ENCODE measurements at regions not wholly inside any gene's neighbourhood (a gene's known extent, or its start where the extent isn't known, plus 50 kb on each side); places are given as distances from the start of the nearest gene placed in this dataset.

- Histone ChIP-seq H3K27me3 (replicated peaks) (no peaks in the 10 kb centered on the region), H3K9me3 (replicated peaks) (no peaks in the 10 kb centered on the region; the same call in 1 of the 2 replicates), H3K4me1 (replicated peaks) (peaks cover 7% of the 10 kb centered on the region; the same call in 1 of the 2 replicates), H3K36me3 (no peaks in the 10 kb centered on the region), H3K27ac (no peak overlapping the region), H3K4me3 (no peak overlapping the region)
- DNase-seq (ENCODE audit: low read depth in 1 of 2, low spot score in 2 of 2): no peak
Measured at GRCh38 chr2:138113871-138114525, 149.7 kb downstream of the HNMT start.

DNA sequence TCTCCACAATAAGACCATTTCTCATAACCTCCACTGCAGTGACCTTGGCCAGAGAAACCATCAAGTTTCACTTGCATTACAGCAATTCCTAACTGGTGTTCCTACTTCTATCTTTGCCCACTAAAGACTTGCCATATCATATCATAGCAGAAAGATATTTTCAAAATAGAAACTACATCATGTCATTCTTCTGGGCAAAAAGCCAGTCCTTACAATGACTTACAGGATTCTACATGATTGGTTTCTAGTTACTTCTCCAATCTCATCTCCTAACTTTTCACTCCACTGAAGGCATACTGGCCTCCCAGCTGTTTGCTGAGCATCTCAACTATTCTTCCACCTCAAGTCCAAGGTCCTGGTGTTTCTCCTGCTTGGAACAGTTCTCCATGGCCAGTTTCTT, 151.4 kb downstream of the HNMT start:
- no peaks in the 10 kb centered on the region; the same call in 1 of the 2 replicates for H3K9me3 ChIP-seq (replicated peaks)
- no peaks in the 10 kb centered on the region for H3K27me3 ChIP-seq (replicated peaks)
- H3K4me3 ChIP-seq: no peak overlapping the region
- H3K4me1 ChIP-seq (replicated peaks): peaks cover 7% of the 10 kb centered on the region; the same call in 1 of the 2 replicates
- H3K27ac ChIP-seq: no peak overlapping the region
- H3K36me3 ChIP-seq: no peaks in the 10 kb centered on the region
- DNase-seq (ENCODE audit: low read depth in 1 of 2, low spot score in 2 of 2): no peak

DNA sequence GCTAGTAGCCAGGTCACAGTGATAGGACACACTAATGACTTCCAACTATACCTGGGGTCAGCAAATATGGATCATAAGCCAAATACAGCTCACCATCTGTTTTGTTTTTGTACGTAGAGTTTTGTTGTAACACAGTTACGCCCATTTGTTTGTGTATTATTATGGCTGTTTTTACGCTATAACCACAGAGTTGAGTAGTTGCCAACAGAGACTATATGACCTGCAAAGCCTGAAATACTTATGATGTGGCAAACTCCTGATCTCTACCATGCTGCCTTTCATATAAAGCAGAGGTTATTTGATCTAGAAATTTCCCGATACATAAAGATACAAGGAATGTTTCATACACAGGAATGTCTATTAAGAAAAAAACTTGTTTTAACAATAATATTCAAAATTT, 152.2 kb downstream of the HNMT start:
- H3K27ac ChIP-seq: no peak overlapping the region
- no peak overlapping the region for H3K4me3 ChIP-seq
- no peaks in the 10 kb centered on the region for H3K36me3 ChIP-seq
- no peak for DNase-seq (ENCODE audit: low read depth in 1 of 2, low spot score in 2 of 2)
- H3K9me3 ChIP-seq (replicated peaks): no peaks in the 10 kb centered on the region; the same call in 1 of the 2 replicates
- peaks cover 7% of the 10 kb centered on the region; the same call in 1 of the 2 replicates for H3K4me1 ChIP-seq (replicated peaks)
- H3K27me3 ChIP-seq (replicated peaks): no peaks in the 10 kb centered on the region

- Histone ChIP-seq H3K27ac (no peak overlapping the region), H3K9me3 (replicated peaks) (no peaks in the 10 kb centered on the region)
Measured at GRCh38 chr2:138121666-138122661, 157.7 kb downstream of the HNMT start.

DNA sequence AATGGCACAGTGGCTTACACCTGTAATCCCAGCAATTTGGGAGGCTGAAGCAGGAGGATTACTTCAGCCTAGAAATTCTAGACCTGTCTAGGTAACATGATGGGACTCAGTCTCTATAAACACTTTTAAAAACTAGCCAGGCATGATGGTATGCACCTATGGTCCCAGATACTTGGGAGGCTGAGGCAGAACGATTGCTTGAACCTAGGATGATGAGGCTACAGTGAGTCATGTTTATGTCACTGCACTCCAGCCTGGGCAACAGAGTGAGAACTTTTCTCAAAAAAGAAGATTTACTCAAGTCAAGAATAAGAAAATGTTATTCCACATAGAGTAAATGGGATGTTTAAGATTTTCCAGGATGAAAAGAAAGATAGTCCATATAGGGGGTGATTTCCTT, 158.6 kb downstream of the HNMT start:
- no peak overlapping the region for H3K4me3 ChIP-seq
- H3K27me3 ChIP-seq (replicated peaks): no peaks in the 10 kb centered on the region
- no peaks in the 10 kb centered on the region for H3K36me3 ChIP-seq
- H3K4me1 ChIP-seq (replicated peaks): peaks cover 36% of the 10 kb centered on the region
- H3K9me3 ChIP-seq (replicated peaks): no peaks in the 10 kb centered on the region
- no peak for DNase-seq (ENCODE audit: low read depth in 1 of 2, low spot score in 2 of 2)
- no peak overlapping the region for H3K27ac ChIP-seq

More at GRCh38 chr2:138121666-138122661, 157.7 kb downstream of the HNMT start:
- H3K4me1 ChIP-seq (replicated peaks): peaks cover 36% of the 10 kb centered on the region
- no peak for DNase-seq (ENCODE audit: low read depth in 1 of 2, low spot score in 2 of 2)
- no peaks in the 10 kb centered on the region for H3K27me3 ChIP-seq (replicated peaks)
- no peaks in the 10 kb centered on the region for H3K36me3 ChIP-seq
- H3K4me3 ChIP-seq: no peak overlapping the region

DNA sequence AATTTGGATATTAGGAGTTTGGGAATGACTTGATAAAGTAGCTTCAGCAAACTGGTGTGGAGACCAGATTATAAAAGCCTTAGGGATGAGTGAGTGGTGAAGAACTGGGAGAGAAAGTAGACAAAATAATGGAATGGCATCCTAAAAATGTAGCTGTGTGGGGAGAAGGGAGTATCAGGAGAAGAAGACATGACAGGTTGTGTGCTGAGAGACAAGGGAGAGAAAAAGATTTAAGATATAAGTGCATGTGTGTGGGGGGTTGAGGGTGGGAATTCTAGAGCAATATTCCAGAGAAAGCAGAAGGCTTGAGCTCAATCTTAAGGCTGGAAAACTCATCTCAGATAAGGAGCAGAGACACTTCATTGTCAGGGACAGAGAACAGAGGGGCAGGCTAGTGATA, 159.5 kb downstream of the HNMT start:
- H3K27me3 ChIP-seq (replicated peaks): no peaks in the 10 kb centered on the region
- no peak for DNase-seq (ENCODE audit: low read depth in 1 of 2, low spot score in 2 of 2)
- H3K9me3 ChIP-seq (replicated peaks): no peaks in the 10 kb centered on the region
- peaks cover 39% of the 10 kb centered on the region for H3K4me1 ChIP-seq (replicated peaks)
- peak overlapping the region; percentile 29 for H3K27ac ChIP-seq
- H3K4me3 ChIP-seq: no peak overlapping the region
- H3K36me3 ChIP-seq: no peaks in the 10 kb centered on the region

DNA sequence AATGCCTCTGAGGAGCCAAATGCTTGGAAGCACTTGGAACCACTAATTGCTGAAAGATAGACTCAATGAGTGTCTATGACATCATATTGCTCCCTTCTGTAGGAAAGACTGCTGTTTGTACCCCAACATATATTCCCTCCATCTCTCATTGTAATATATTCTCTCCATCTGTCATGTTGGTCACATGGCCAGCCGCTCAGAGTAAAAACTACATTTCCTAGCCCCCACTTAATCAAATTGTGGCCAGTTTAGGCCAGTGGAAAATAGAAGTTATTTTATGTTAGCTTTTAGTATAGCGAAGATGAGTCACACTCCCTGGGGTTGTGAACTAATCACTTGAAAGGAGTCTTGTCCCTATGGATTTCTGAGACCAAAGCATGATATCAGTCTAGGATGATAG, 160.2 kb downstream of the HNMT start:
- Histone ChIP-seq H3K9me3 (replicated peaks) (no peaks in the 10 kb centered on the region), H3K27me3 (replicated peaks) (no peaks in the 10 kb centered on the region), H3K27ac (peak overlapping the region; percentile 63), H3K4me3 (no peak overlapping the region), H3K36me3 (no peaks in the 10 kb centered on the region), H3K4me1 (replicated peaks) (peaks cover 46% of the 10 kb centered on the region)
- DNase-seq (ENCODE audit: low read depth in 1 of 2, low spot score in 2 of 2): no peak

DNA sequence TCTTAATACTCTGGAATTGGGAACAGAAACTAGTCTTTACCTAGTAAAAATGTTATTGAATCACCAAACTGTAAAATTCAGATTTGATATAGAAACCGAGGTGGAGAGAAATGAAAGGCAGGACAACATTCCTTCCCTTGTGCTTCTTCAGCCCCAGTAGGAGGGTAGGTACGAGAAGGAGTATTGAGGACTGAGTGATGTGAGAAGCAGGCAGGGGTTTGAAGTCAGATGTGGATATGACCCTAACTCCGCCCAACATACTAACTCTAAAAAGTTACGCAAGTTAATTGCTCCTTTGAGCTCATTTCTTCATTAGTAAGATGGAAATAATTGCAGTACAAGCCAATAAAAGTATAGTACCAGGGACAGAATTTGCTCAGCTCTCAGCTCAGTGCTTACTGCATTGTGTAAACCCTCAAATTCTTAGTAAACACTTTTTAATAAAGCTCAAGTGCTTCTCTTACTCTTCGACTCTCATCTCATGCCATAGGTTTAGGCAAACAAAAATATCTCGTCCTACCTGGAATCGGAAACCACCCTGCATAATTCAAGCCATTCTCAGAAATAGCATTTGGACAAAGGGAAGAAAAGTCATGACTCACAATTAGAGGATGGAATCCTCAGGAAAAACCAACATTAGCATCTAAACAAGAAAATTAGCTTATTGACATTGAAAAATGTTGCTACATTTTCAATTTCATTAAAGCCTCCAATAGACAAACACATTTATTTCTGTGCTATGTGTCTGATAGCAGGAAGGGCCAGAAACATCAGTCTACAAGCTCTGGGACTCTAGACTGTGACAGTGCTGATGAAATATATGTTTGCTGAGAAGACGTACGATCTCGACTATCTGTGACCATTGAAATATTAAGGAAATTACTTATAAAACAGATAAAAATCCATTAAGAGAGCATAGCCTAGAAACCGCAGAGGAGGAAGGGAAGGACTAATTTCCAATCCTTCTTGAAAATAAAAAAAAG, 161.3 kb downstream of the HNMT start:
- H3K9me3 ChIP-seq (replicated peaks): no peaks in the 10 kb centered on the region
- H3K4me1 ChIP-seq (replicated peaks): peaks cover 55% of the 10 kb centered on the region
- H3K36me3 ChIP-seq: no peaks in the 10 kb centered on the region
- peak overlapping the region; percentile 34 for H3K27ac ChIP-seq
- H3K4me3 ChIP-seq: no peak overlapping the region
- DNase-seq (ENCODE audit: low read depth in 1 of 2, low spot score in 2 of 2): no peak
- no peaks in the 10 kb centered on the region for H3K27me3 ChIP-seq (replicated peaks)

GRCh38 chr2:138132108-138132507, 167.8 kb downstream of the HNMT start:
- DNase-seq (ENCODE audit: low read depth in 1 of 2, low spot score in 2 of 2): no peak
- peaks cover 33% of the 10 kb centered on the region for H3K4me1 ChIP-seq (replicated peaks)
- no peaks in the 10 kb centered on the region for H3K9me3 ChIP-seq (replicated peaks)
- H3K36me3 ChIP-seq: no peaks in the 10 kb centered on the region
- H3K27me3 ChIP-seq (replicated peaks): no peaks in the 10 kb centered on the region
- H3K27ac ChIP-seq: no peak overlapping the region
- H3K4me3 ChIP-seq: no peak overlapping the region

GRCh38 chr2:138137949-138138348, 173.7 kb downstream of the HNMT start:
- H3K27ac ChIP-seq: no peak overlapping the region
- no peak overlapping the region for H3K4me3 ChIP-seq
- H3K4me1 ChIP-seq (replicated peaks): peaks cover 14% of the 10 kb centered on the region
- no peaks in the 10 kb centered on the region for H3K36me3 ChIP-seq
- H3K9me3 ChIP-seq (replicated peaks): no peaks in the 10 kb centered on the region
- H3K27me3 ChIP-seq (replicated peaks): no peaks in the 10 kb centered on the region
- DNase-seq (ENCODE audit: low read depth in 1 of 2, low spot score in 2 of 2): no peak

DNA sequence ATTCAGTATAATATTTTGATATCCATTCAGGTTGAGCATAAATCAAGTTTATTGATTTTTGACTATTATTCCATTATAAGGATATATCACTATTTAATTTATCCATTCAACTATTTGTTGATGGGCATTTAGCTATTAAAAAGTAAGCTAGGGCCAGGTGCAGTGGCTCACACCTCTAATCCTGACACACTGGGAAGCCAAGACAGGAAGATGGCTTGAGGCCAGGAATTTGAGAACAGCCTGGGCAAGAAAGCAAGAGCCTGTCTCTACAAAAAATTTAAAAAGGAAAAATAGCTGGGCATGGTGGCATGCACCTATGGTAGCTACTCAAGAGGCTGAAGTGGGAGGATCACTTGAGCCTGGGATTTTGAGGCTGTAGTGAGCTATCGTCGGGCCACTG, 183.5 kb downstream of the HNMT start:
- DNase-seq (ENCODE audit: low read depth in 1 of 2, low spot score in 2 of 2): no peak
- H3K27ac ChIP-seq: no peak overlapping the region
- H3K9me3 ChIP-seq (replicated peaks): 0 out of 2 replicates have a peak, but pooled peaks cover 4% of the 10 kb centered on the region
- no peak overlapping the region for H3K4me3 ChIP-seq
- H3K36me3 ChIP-seq: no peaks in the 10 kb centered on the region
- H3K27me3 ChIP-seq (replicated peaks): 0 out of 2 replicates have a peak, but pooled peaks cover 4% of the 10 kb centered on the region
- H3K4me1 ChIP-seq (replicated peaks): no peaks in the 10 kb centered on the region

DNA sequence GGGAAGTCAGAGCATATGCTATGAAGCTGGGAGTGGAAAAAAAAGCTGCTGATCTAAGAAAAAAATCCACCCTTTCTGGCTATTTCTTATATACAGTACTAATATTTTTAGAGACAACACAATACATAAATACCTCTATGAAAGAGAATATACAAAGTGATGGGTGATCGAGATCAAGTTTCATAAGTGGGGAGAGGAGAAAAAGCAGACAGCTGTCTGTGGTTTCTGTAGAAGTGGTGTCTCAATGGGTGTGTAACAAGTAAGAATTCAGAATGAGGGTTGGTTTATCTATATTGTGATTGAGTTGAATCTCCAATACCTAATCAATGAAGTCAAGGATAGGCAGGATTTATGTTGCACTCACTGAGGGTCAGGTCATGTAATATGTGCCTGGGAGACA, 191.0 kb downstream of the HNMT start:
- Histone ChIP-seq H3K27ac (no peak overlapping the region), H3K36me3 (no peaks in the 10 kb centered on the region), H3K4me3 (no peak overlapping the region), H3K4me1 (replicated peaks) (no peaks in the 10 kb centered on the region), H3K9me3 (replicated peaks) (no peaks in the 10 kb centered on the region), H3K27me3 (replicated peaks) (no peaks in the 10 kb centered on the region)
- DNase-seq (ENCODE audit: low read depth in 1 of 2, low spot score in 2 of 2): no peak

- Histone ChIP-seq H3K4me1 (replicated peaks) (no peaks in the 10 kb centered on the region), H3K9me3 (replicated peaks) (no peaks in the 10 kb centered on the region), H3K4me3 (no peak overlapping the region), H3K27me3 (replicated peaks) (no peaks in the 10 kb centered on the region), H3K36me3 (no peaks in the 10 kb centered on the region), H3K27ac (no peak overlapping the region)
- no peak for DNase-seq (ENCODE audit: low read depth in 1 of 2, low spot score in 2 of 2)
Measured at GRCh38 chr2:138157372-138157771, 193.1 kb downstream of the HNMT start.
